ENCODE measurements at regions not wholly inside any gene's neighbourhood (a gene's known extent, or its start where the extent isn't known, plus 50 kb on each side); places are given as distances from the start of the nearest gene placed in this dataset.
"Not testable (repeated sequence)": the region's sequence is repeated elsewhere in the genome, so short reads cannot be mapped to it uniquely, and the experiment has no call there.

DNA sequence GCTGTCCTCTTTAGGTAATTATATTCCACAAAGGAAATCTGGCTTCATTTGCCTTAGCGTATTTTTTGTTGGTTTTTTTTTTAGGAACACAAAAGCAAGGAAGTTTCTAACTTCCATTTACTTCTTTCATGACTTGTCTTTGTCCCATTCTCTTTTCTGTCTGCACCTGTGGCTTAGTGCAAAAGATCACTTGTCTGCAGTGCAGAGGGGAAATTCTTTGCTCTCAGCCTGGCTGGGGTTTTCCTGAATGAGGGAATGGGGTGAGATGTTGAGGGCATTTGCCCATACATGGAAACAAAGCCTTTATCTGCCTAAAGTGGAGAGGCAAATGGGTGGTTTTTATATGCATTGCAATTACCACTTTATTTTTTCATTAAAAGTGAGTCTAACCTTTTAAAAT lies 361.1 kb upstream of the IGFBP3 start:
- DNase-seq (ENCODE audit: low spot score) (peak; percentile 46), FAIRE-seq (peak; percentile 34)

DNA sequence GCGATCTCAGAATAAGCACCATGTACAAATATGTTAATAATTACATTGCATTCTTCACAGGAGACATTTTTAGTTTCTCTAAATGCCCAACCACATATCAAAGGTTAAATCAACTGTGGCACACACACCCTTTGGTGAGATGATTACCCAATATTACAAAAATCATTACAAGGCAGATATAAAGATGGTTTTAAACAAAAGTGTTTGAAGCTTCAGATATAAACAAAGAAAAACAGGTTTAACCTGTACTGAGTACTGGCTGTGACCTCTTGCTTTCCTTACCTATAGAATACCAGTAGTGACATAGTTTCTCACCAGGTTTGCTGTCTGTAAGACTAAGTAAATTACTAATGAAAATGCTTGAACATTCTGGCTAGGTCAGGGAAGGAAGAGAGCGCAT lies 360.0 kb upstream of the IGFBP3 start:
- DNase-seq (ENCODE audit: low spot score) (peak; percentile 39), FAIRE-seq (peak; percentile 97)

DNA sequence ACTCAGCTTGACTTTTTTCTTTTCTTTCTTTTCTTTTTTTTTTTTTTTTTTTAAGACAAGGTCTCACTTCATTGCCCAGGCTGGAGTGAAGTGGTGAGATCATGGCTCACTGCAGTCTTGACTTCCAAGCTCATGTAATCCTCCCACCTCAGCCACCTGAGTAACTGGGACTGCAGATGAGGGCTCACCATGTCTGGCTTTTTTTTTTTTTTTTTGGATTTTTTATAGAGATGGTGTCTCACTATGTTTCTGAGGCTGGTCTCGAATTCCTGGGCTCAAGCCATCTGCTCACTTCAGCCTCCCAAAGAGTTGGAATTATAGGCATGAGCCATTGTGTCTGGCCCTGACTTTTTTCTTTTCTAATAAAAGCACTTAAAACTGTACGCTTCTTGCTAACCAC lies 358.2 kb upstream of the IGFBP3 start:
- FAIRE-seq (peak; percentile 95), DNase-seq (ENCODE audit: low spot score) (peak; percentile 53)

DNA sequence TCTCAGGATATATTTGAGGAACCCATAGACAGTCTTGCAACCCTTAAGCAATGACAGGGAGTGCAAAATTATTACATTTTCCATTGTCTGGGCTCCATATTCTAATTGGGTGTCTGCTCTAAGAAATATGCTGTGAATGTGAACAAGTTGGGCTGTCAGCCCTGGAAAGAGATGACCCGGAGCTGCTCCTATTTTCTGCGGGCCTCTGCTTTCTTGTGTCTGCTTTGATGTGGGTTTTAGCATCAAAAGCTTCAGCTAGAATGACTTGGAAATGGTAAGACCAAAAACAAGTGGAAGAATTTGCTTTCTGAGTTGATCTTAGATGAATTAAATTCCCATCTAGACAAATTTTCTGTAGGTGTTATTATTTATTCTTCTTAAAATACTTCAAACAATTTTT lies 343.6 kb upstream of the IGFBP3 start:
- FAIRE-seq = no peak
- DNase-seq (ENCODE audit: low spot score) = no peak

DNA sequence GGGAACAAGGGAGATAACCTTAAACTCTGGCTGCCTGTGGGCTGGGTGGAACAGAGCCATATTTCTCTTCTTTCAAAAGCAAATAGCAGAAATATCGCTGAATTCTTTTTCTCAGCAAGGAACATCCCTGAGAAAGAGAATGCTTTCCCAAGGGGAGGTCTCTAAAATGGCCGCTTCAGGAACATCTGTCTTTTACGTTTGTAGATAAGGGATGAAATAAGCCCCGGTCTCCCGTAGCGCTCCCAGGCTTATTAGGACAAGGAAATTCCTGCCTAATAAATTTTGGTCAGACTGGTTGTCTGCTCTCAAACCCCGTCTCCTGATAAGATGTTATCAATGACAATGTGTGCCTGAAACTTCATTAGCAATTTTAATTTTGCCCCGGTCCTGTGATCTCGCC lies 340.6 kb upstream of the IGFBP3 start:
- not testable (repeated sequence) for DNase-seq (ENCODE audit: low spot score); FAIRE-seq

DNA sequence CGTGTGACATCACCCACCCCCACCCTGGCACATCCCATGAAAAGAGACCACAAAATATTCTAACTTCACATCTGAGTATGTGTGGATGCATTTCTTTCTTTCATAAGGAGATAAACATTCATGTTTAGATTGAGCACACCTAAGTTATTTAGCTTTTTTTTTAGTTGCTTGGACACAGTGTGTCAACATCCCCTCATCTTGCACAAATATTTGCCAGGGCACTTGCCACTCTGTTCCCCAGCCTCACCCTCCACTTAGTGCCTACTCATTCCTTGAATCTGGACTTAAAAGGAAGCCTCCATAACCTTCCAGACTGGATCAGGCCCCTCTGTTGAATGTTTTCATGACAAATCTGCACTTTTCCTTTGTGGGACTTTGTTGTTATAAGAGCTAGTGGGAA lies 338.9 kb upstream of the IGFBP3 start:
- DNase-seq (ENCODE audit: low spot score) (no peak), FAIRE-seq (no peak)

DNA sequence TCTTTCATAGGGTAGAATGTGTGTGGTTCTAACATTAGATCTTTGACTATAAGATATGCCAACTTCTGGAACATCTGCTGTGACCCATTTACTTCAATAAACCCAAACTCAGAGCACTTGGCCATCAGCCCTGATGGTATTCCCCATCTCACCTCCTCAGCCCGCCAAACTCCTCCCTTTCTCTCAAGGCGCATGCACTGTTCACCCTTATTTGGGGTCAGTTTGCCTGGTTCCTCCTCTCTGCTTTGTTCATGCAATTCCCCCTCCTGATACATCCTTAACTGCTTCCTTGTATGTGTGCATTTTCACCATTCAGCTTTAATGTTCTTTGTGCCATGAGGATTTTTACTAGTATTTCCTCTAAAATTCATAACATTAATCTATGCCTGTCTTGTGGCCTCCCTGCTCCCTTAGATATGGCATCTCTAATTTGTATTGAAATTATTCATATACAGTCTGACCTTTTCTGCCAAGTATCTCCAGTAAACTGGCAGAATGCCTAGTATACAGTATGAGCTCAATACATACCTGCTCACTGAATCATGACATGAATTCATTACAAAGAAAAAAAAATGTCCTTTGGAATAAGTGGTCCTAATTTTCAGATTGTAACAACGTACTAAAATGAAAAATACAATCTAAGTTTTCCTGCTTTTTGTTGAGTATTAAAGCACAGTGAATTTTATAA lies 336.8 kb upstream of the IGFBP3 start:
- peak; percentile 99 for FAIRE-seq
- peak; percentile 94 for DNase-seq (ENCODE audit: low spot score)

DNA sequence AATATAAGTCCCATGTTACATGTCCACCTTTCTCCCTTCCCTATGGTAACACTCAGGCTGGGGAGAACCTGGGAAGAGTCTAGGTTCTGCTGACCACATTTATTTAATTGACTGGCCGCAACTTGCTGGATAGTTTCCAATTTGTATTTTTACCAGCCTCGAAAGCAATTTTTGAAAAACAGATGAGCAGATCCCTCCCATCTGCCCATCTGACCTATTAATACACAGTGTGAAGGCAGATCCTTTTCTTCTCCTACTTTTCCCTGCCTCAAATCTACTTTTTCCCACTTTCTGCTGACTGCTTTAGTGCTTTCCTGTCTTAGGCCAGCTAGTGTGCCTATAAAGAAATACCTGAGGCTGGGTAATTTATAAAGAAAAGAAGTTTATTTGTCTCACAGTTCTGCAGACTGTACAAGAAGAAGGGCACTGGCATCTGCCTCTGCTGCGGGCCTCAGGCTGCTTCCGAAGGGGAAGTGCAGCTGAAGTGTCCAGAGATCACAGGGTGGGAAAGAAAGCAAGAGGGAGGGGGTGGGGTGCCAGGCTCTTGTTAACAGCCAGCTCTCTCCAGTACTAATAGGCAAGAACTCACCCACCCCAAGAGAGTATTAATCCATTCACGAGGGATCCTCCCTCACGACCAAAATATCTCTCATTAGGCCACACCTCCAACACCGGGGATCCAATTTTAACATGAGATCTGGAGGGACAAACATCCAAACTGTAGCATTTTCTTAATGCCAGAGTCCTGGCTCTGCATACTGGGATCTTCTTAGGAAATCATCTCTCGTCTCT lies 336.0 kb upstream of the IGFBP3 start:
- peak; percentile 23 for DNase-seq (ENCODE audit: low spot score)
- peak; percentile 94 for FAIRE-seq

DNA sequence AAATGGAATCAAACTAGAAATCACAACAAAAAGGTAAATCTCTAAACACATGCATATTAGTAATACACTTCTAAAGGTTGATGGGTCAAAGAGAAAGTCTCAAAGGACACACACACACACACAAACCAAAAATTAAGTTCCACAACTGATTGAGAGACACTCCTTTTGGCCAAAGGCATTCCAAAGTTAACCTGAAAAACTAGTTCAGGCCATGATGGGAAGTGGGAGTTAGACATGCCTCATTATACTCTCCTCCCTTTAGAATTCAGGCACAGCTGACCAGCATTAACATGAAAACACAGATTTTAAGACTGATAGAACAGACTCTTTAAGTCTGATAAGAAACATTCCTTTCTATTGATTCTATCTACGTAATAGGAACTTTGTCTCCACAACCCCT lies 332.4 kb upstream of the IGFBP3 start:
- FAIRE-seq = no peak
- no peak for DNase-seq (ENCODE audit: low spot score)

DNA sequence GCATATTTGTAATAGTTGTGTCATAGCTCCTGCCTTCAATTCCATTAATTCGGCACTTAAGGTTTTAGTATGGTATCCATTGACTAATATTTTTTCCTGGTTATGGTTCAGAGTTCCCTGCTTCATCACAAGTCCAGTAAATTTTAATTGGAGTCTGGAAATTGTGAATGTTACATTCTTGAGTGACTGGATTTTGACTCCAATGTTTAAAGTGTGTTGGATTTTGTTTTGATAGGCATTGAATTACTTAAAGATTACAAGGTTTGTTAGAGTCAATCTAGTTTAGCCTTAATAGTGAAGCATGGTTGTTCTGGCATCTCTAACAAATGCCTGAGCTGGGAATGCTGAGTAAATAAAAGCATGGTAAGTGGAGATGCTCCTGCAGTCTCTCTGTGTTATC lies 326.6 kb upstream of the IGFBP3 start:
- FAIRE-seq = no peak

DNA sequence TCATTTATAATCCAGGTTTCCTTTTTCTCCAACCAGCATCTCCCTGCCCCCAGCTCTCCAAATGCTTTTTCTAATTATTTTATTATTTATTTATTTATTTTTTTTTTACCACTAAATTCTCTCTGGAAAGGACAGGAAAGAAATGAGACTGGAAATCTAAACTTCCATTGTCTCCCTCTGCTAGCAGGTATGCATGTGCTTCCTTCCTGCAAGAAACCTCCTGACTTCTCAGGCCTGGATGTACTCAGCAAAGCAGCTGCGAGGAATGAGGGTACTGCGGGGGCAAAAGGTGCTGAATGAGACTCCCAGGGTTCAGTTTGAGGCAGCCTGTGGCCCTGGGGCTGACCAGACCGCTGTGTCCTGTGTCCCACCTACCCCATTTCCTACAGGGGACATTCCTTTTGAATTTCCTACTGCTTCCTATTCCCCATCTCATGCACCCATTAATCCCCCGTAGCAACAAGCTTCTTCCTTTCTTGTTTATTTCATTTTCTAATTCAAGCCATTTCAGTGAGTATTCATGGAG lies 324.6 kb upstream of the IGFBP3 start:
- no peak for DNase-seq (ENCODE audit: low spot score)

More for the DNA sequence above, 326.6 kb upstream of the IGFBP3 start:
- DNase-seq (ENCODE audit: low spot score) = no peak

DNA sequence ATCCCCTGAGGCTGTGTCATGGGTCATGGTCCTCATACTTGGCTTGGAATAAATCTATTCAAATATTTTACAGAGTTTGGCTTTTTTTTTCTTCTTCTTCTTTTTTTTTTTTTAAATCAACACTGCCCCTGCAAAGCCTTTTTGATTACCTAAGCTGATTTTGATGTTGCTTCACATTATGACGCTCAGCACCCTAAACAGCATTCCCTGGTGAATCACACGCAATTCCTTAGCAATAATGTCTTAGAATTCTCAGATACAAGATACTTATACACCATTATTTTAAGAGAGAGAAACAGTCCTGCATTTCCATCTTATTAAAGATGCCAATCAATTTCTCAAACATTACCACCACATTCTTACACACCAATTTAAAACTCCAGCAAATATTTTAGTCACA lies 323.7 kb upstream of the IGFBP3 start:
- DNase-seq (ENCODE audit: low spot score) = no peak

More for the DNA sequence above, 324.6 kb upstream of the IGFBP3 start:
- FAIRE-seq = no peak

DNA sequence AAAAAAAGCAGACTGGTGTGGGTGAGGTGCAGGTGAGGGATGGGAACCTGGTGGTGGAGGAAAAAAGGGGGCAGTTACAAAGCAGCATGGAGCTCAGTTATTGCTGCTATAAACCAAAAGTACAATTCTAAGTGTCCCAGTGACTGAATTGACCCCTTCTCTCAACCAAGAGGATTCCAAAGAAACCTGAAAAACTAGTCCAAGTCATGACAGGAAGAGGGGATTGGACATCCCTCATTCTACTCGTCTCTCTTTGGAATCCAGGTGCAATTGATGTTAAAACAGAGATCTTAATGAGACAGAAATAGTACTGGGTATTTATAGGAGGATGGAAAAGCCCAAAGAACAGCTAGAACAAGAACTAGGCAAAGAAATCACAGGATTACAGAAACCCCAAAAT lies 322.3 kb upstream of the IGFBP3 start:
- FAIRE-seq (no peak), DNase-seq (ENCODE audit: low spot score) (no peak)

More for the DNA sequence above, 323.7 kb upstream of the IGFBP3 start:
- FAIRE-seq = no peak

DNA sequence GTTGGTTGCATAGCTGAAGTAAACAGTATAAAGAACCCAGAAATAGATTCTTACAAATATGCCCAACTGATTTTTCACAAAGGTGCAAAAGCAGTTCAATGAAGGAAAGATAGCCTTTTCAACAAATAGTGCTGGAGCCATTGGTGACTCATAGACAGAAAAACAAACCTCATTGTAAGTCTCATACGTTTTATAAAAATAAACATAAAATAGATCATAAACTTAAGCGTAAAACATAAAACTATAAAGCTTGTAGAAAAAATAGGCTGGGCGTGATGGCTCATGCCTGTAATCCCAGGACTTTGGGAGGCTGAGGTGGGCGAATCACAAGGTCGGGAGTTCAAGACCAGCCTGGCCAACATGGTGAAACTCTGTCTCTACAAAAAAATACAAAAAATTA lies 318.8 kb upstream of the IGFBP3 start:
- FAIRE-seq = no peak
- DNase-seq (ENCODE audit: low spot score) = no peak

DNA sequence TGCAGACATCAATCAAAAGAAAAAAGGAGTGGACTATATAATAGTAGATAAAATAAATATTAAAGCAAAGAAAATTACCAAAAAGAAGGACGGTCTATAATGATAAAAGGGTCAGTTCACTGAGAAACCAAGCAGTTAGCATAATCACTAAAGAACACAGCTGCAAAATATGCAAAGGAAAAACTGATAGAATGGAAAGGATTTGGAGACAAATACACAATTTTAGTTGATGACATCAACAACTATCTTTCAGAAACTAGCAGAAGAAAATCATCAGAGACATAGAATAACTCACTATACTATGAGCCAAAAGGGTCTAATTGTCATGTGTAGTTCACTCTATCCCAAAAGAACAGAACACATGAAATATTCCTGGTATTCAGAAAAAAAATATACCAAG lies 316.4 kb upstream of the IGFBP3 start:
- no peak for DNase-seq (ENCODE audit: low spot score)
- no peak for FAIRE-seq

DNA sequence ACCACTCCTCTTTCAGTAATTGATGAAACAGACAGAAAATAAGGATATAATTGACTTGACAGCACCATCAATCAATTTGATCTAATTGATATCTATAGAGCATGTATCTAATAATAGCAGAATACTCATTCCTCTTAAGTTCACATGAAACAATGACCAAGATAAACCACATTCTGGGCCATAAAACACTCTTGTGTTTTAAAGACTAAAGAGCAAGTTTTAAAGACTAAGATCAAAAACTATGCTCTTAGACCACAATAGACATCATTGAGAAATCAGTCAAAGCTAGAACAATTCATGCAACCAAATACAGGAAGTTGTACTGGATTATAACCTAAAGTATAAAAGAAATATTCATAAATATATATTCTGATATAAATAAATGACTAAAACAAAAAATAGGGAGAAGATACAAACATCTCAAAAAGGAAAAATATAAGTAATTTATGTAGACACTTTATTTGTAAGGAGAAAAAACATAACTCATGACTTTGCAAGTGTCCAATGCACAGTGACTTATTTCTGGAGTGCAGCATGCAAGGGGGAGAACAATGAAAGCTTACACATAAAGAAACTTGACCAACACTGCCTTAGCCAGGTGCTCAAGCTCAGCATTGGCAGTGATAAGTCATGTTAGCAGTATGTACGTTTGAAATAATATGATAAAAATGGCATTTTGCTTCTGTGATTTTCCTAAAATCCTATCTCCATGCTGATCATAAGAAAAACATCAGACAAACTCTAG lies 312.7 kb upstream of the IGFBP3 start:
- FAIRE-seq = peak; percentile 10
- no peak for DNase-seq (ENCODE audit: low spot score)

DNA sequence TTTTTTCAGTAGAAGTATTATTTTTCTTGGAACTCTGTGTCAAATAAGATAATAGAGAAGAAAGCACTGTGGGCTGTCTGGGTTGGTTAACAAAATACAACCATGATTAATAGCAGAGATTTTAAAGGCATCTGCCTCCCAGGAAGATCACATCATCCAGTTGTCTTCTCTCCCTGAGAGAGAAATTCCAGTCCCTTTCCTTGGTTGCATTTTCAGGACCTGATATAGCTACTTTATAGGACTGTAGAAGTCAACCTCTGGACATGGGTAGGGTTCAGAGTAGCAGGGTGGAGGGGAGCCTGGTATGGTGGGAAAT lies 309.9 kb upstream of the IGFBP3 start:
- no peak for FAIRE-seq

DNA sequence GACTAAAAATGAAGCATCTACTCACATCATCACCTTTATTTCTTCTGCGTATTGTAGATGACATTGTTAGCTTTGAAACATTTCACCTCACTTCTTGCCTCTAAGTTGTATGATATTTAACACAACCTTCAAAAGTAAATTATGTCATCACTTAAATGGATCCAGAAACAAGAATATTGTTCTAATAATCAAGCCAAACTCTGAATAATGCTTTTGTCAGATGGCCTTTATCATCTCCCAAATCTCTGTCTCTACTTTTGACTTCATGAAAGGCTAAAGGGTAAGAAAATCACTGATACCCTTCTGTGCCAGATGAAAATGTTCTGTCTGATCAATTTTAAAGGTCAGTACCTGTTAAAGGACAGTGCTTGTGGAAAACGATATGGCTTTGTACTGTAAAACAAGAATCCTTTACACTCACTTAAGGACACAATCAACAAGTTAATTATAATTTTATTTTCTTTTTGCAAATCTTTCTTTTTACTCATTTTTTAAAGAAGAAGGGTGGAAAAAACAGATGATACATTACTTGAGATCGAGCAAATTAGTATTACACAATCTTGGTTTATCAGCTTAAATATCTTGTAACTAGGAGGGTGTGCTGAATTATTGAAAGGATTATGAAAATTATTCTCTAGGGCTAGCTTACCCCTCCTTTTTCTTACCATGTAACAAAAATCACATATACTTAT lies 309.4 kb upstream of the IGFBP3 start:
- DNase-seq (ENCODE audit: low spot score) = no peak
- FAIRE-seq = no peak

More for the DNA sequence above, 309.9 kb upstream of the IGFBP3 start:
- no peak for DNase-seq (ENCODE audit: low spot score)

DNA sequence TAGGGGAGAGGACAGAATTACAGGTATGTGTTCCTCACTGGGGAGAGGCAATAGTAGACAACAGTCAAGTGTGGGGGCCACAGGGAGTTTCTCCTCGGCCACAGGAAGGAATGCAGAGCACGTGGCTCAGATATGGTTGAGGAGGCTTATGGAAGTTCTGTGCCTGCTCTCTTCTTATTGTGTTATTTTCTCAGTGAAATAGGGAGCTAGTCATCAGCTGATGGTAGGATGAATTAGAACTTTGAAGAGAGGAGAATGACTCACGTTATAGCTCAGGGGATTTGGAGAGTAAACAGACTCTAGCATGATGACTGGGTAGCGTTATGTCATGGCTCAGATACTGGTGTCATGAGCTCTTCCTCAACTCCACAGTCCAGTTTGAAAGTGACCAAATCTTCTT lies 308.3 kb upstream of the IGFBP3 start:
- FAIRE-seq (peak; percentile 83), DNase-seq (ENCODE audit: low spot score) (peak; percentile 93)

DNA sequence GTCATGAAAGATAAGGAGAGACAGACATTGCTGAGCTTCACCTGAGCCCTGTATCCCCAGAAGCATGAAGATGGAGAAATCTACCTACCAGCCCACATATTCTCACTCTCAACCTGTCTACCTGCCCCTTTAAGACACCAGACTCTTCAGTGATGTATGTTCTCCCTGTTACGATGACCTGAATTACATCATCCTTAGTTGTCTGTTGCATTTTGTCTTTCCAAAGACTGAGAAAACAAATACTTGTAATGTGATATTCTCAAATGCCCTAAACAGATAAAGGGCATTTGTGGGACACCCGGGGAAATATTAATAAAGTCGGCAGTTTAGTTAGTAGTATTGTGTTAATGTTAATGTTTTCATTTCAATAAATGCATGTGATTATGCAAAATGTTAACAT lies 305.8 kb upstream of the IGFBP3 start:
- DNase-seq (ENCODE audit: low spot score) (no peak), FAIRE-seq (no peak)

DNA sequence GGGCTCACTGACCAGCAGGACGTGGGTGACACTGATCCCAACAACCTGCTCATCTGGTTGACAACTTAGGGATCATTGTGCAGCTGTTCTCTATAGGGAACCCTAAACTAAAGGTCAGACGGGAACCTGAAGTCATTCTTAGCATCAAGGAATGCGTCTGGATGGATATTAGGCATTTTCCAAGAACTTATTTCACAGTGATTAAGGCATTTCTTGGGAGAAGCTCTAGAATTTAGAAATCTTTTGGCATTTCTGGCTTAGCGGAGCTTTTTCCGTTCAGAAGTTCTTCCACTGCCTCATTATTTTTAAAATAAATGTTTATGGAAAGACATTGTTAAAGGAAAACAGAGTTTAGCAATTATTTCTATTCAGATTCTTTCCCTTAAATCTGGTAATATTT lies 303.3 kb upstream of the IGFBP3 start:
- DNase-seq (ENCODE audit: low spot score) (no peak), FAIRE-seq (no peak)
